ENCODE measurements at regions not wholly inside any gene's neighbourhood (a gene's known extent, or its start where the extent isn't known, plus 50 kb on each side); places are given as distances from the start of the nearest gene placed in this dataset.

DNA sequence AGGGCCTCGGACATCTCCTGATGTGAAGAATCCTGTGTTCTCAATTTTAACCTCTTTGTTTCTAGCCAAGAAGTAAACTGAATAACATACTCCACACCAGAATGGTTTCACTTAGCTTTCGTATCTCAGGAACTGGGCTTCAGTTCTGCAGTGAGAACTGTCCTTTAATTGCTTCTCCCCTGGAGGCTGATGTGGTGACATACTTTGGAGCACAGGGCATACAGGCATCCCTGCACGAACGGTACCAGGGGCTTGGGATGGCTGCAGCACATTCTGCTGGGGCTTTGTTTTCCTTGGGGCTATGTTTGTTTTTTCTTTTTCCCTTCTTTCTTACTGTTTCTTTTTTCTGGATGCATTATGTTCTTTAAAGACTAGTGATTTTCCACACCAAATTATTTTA lies 230.5 kb downstream of the TM9SF2 start:
- TF ChIP-seq, protein P1, sequence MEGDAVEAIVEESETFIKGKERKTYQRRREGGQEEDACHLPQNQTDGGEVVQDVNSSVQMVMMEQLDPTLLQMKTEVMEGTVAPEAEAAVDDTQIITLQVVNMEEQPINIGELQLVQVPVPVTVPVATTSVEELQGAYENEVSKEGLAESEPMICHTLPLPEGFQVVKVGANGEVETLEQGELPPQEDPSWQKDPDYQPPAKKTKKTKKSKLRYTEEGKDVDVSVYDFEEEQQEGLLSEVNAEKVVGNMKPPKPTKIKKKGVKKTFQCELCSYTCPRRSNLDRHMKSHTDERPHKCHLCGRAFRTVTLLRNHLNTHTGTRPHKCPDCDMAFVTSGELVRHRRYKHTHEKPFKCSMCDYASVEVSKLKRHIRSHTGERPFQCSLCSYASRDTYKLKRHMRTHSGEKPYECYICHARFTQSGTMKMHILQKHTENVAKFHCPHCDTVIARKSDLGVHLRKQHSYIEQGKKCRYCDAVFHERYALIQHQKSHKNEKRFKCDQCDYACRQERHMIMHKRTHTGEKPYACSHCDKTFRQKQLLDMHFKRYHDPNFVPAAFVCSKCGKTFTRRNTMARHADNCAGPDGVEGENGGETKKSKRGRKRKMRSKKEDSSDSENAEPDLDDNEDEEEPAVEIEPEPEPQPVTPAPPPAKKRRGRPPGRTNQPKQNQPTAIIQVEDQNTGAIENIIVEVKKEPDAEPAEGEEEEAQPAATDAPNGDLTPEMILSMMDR (IDR thresholded peaks at IDR 0.05), result no peak

DNA sequence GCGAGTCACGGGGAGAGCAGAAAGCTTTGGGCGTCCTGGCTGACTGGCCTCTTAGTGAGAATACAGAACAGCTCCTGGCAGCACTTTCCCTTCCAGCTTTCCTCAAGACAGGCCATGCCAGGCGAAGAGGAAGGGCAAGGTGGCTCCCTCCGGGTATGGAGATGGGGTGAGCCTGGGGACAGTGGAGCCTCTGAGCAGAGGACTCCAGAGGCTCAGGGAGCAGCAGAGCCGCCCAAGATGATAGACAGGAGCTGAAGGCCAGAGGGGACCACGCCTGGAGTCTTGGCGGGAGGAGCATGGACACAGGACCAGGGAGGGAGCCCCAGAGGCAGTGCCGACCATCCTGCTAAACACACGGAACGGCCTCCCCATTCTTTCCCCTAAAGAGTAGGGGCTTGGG lies 229.1 kb downstream of the TM9SF2 start:
- TF ChIP-seq, protein P1 (IDR thresholded peaks at IDR 0.05), result no peak

DNA sequence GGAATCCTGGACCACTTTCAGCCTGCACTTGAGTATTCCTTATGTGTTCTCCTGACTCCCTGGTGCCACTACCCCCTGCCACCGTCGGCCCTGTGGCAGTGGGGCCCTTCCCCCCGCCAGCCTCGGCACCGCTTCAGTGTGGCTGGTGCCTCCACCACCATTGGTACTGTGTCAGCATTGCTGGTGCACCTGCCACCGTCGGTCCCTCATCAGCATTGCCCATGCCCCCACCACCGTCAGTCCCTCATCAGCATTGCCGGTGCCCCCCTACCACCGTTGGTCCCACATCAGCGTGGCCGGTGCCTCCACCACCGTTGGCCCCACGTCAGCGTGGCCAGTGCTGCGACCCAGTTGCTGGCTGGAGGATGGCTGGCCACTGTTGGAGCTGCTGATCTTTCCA lies 228.5 kb downstream of the TM9SF2 start:
- TF ChIP-seq, protein P1 (IDR thresholded peaks at IDR 0.05), result no peak

DNA sequence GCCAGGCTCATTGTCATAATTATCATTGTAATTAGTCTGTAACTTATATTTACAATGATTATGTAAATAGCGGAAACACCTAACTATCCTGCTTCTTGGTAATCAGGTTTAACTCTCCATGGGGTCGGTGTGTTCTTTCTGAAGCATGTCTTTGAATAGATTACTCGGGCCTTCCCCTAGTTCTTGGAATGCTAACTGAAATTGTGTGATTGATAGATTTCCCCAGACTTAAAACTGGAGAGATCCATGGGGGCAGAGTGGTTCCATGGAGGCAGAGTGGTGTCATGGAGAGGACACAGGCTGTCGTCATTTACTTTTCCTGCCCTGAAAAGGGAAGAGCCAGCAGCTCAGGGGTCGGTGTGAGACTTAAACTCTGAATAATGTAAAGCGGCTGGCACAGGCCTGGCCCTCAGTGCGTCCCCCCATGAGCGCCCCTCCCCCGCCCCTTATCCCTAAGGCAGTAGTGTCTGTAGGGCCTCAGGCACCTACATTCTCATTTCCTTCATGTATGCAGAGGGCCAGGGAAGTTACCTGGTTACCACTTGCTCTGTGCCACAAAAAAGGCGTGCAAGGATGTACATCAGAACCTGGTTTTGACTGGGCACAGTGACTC lies 225.1 kb downstream of the TM9SF2 start:
- TF ChIP-seq, protein P1 (IDR thresholded peaks at IDR 0.05), result no peak

DNA sequence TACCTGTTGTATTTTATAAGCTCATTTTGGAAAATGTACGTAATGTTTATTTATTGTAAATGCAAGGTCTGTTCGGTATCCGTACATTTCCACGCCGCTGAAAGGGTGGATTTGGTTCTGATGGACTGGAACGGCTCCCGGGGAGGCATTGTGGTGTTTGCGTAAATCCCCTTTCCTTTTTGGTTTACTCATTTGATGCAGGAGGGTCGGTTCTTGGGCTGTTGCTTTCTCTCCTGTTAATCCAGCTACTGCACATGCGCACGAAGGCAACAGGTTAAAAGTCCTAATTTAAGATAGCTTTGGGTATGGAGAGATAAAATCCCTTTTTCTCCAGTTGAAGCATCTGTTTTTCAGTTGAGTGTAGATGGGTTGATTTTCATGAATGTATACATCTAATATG lies 224.4 kb downstream of the TM9SF2 start:
- TF ChIP-seq, protein P1 (IDR thresholded peaks at IDR 0.05), result no peak

DNA sequence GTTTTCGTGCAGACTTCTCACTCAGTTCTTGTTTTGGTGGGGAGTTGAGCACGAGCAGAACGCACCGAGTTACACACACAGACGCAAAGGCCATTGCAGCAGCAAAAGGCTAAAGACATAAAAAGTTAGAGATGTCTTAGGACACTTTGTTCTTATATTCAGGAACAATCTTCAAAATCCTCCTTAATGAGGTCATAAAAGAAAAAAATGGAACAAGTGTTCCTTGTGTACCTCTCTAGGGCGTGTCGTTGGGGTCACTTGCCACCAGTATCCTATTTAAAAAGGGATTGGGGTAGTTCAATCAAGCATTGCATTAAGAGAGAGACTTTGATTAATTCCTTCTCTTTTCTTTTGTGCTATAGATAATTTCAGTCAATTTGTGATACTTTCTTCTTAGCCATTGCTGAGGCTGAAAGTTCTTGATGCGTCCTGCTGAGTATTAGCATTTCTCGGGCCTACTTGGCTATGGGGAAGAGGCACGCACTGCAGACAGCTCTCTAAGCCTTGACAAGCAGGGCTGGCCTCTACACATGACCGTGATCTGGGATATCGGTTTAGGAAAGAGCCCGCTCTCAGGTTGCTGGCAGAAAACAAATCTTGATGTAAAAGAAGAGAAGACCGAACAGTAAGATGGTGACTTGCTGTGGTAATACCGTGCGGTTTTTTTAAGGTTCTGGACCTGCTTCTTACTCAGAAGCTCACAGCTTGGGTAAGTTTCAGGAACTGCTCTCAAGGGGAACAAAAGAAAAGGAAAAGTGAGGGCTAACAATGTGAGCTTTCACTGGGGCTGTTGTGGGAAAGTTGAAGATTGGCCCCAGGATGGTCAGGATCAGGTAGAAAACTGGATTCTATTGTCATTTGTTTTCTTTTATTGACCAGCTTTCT lies 223.6 kb downstream of the TM9SF2 start:
- TF ChIP-seq, protein P1 (IDR thresholded peaks at IDR 0.05), result no peak

DNA sequence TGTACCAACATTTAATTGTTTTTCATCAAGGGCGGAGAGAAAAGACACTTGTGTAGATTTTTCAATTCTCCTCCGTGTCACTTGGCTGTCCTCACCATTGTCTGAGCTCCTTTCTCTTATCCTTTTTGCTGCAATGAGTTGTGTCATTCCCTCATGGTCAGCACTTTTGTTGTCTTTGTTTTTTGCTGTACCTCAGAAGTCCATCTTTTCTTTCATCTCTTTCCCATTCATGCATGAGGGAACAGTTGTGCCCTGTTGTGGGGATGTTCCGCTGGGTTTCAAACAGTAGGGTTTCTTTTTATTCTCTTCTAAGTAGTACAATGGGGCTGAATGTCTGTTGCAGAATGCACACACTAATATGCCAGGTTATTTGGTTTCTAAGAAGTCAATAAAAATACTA lies 222.6 kb downstream of the TM9SF2 start:
- TF ChIP-seq, protein P1 (IDR thresholded peaks at IDR 0.05), result no peak
